ENCODE measurements at regions not wholly inside any gene's neighbourhood (a gene's known extent, or its start where the extent isn't known, plus 50 kb on each side); places are given as distances from the start of the nearest gene placed in this dataset.

DNA sequence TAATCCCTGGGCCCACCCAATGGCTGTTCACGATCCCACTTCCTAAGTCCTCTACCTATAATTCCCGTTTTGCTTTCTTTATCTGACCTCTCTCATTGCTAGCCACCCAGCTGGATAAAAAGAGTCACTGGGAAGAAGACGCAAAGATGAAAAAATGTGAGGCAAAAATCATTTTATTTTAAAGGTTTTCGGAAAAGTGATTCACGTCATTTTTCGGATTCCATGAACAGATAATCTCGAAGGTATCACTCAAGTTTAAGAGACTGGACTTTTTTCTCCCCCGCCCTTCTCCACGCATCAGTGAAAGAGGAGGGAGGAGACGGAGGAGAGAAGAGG is 266.6 kb downstream of the CGGBP1 start:
- Histone ChIP-seq H4K20me1 (ENCODE audit: insufficient read depth, low read length) (no peaks in the 10 kb centered on the region), H3K4me3 (ENCODE audit: insufficient read depth, low read depth, low read length) (no peak overlapping the region), H3K27me3 (ENCODE audit: control insufficient read depth, insufficient read depth, low read length) (no peaks in the 10 kb centered on the region), H2BK20ac (ENCODE audit: low read depth, low read length) (no peak overlapping the region), H3K27ac (ENCODE audit: insufficient read depth, low read length) (no peak overlapping the region), H3K56ac (ENCODE audit: extremely low read depth, insufficient read depth, low read length) (no peak overlapping the region), H3K23ac (ENCODE audit: low read depth, low read length) (no peak overlapping the region), H3K79me1 (ENCODE audit: low read depth in 1 of 2, low read length in 2 of 2) (no peaks in the 10 kb centered on the region), H2BK120ac (ENCODE audit: low read depth, low read length) (no peak overlapping the region), H4K91ac (ENCODE audit: insufficient read depth, low read depth, low read length) (no peak overlapping the region), H4K5ac (ENCODE audit: low read depth, low read length) (no peak overlapping the region), H2AK9ac (replicated peaks; ENCODE audit: low read depth, low read length, poor library complexity) (no peak overlapping the region), H3K9ac (ENCODE audit: low read depth, low read length) (no peak overlapping the region), H3K9me3 (ENCODE audit: control insufficient read depth, insufficient read depth, low read length) (0 out of 2 replicates have a peak, but pooled peaks cover 1% of the 10 kb centered on the region), H3K4ac (ENCODE audit: low read depth, low read length) (no peak overlapping the region), H2BK5ac (ENCODE audit: low read depth, low read length, poor library complexity, severe bottlenecking) (no peak overlapping the region), H3K14ac (replicated peaks; ENCODE audit: low read depth, low read length) (no peak overlapping the region), H3K9me1 (ENCODE audit: insufficient read depth, low read length) (no peaks in the 10 kb centered on the region), H2AK5ac (ENCODE audit: low read depth, low read length) (no peak overlapping the region), H3K4me1 (ENCODE audit: control insufficient read depth, insufficient read depth, low read length) (no peaks in the 10 kb centered on the region), H2AFZ (replicated peaks; ENCODE audit: low read length, poor library complexity) (no peak overlapping the region), H3K36me3 (ENCODE audit: control insufficient read depth, insufficient read depth, low read length) (no peaks in the 10 kb centered on the region), H2BK15ac (ENCODE audit: low read depth, low read length) (no peak overlapping the region), H3K4me2 (ENCODE audit: low read depth, low read length) (no peak overlapping the region), H4K8ac (ENCODE audit: low read depth in 2 of 2, low read length in 2 of 2) (no peak overlapping the region), H3K18ac (ENCODE audit: low read depth, low read length) (no peak overlapping the region)
- no TSS peak for BruUV-seq (replicated peaks)
- ChIA-PET POLR2A (ENCODE audit: unreplicated experiment) (no interaction called here), CTCF (no interaction called here)
- dilution Hi-C loops (cut with HindIII; ENCODE audit: low sequenced_read_pairs, unreplicated experiment): no loop called here
- ATAC-seq (ENCODE audit: low read depth) (no peak), DNase-seq (no peak)
- in situ Hi-C loops (cut with MboI; ENCODE audit: low sequenced_read_pairs): no loop called here
- TF ChIP-seq, protein P1, sequence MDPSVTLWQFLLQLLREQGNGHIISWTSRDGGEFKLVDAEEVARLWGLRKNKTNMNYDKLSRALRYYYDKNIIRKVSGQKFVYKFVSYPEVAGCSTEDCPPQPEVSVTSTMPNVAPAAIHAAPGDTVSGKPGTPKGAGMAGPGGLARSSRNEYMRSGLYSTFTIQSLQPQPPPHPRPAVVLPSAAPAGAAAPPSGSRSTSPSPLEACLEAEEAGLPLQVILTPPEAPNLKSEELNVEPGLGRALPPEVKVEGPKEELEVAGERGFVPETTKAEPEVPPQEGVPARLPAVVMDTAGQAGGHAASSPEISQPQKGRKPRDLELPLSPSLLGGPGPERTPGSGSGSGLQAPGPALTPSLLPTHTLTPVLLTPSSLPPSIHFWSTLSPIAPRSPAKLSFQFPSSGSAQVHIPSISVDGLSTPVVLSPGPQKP (IDR thresholded peaks at IDR 0.05; ENCODE audit: borderline replicate concordance, low read depth, low read length): no peak
- TF ChIP-seq RCOR1 (IDR thresholded peaks at IDR 0.05; ENCODE audit: insufficient replicate concordance, low read length) (no peak), MAFK (IDR thresholded peaks at IDR 0.05; ENCODE audit: low read depth, low read length) (no peak), NFE2L2 (IDR thresholded peaks at IDR 0.05; ENCODE audit: low read depth, low read length) (no peak), BHLHE40 (IDR thresholded peaks at IDR 0.05; ENCODE audit: low read depth, low read length) (no peak), CEBPB (IDR thresholded peaks at IDR 0.05; ENCODE audit: low read depth, low read length) (no peak), RFX5 (IDR thresholded peaks at IDR 0.05; ENCODE audit: low read depth, low read length) (no peak), FOS (IDR thresholded peaks at IDR 0.05; ENCODE audit: low read depth, low read length) (no peak), POLR2A (IDR thresholded peaks at IDR 0.05; ENCODE audit: low read depth, low read length) (no peak), MAZ (IDR thresholded peaks at IDR 0.05; ENCODE audit: borderline replicate concordance, low read depth, low read length) (no peak), SMC3 (IDR thresholded peaks at IDR 0.05; ENCODE audit: low read depth, low read length) (no peak), MXI1 (IDR thresholded peaks at IDR 0.05; ENCODE audit: borderline replicate concordance, low read depth, low read length) (no peak), CHD1 (IDR thresholded peaks at IDR 0.05; ENCODE audit: low read depth, low read length) (no peak), RAD21 (IDR thresholded peaks at IDR 0.05; ENCODE audit: low read length) (no peak)
- TF ChIP-seq, protein P2, sequence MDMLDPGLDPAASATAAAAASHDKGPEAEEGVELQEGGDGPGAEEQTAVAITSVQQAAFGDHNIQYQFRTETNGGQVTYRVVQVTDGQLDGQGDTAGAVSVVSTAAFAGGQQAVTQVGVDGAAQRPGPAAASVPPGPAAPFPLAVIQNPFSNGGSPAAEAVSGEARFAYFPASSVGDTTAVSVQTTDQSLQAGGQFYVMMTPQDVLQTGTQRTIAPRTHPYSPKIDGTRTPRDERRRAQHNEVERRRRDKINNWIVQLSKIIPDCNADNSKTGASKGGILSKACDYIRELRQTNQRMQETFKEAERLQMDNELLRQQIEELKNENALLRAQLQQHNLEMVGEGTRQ (IDR thresholded peaks at IDR 0.05; ENCODE audit: low read depth, low read length): no peak
- TF ChIP-seq, protein P3, sequence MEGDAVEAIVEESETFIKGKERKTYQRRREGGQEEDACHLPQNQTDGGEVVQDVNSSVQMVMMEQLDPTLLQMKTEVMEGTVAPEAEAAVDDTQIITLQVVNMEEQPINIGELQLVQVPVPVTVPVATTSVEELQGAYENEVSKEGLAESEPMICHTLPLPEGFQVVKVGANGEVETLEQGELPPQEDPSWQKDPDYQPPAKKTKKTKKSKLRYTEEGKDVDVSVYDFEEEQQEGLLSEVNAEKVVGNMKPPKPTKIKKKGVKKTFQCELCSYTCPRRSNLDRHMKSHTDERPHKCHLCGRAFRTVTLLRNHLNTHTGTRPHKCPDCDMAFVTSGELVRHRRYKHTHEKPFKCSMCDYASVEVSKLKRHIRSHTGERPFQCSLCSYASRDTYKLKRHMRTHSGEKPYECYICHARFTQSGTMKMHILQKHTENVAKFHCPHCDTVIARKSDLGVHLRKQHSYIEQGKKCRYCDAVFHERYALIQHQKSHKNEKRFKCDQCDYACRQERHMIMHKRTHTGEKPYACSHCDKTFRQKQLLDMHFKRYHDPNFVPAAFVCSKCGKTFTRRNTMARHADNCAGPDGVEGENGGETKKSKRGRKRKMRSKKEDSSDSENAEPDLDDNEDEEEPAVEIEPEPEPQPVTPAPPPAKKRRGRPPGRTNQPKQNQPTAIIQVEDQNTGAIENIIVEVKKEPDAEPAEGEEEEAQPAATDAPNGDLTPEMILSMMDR (conservative IDR thresholded peaks at IDR 0.05; ENCODE audit: low read depth, low read length): no peak
- intact Hi-C loops (cut with micrococcal nuclease): no loop called here
- 31% methylated on average over 2 of the region's 10 CpGs; no CpG with 5 or more reads in 1 of the 2 experiments for WGBS, 2 experiments (ENCODE audit: extremely low coverage in 2 of 2, insufficient read length in 1 of 2)

Measured in IMR-90 (cell line).